Smooth muscle cell (in vitro differentiated cells): ENCODE measurements at regions not wholly inside any gene's neighbourhood (a gene's known extent, or its start where the extent isn't known, plus 50 kb on each side); places are given as distances from the start of the nearest gene placed in this dataset.
A peak's percentile ranks its signal among the peaks of the same experiment; 100 is the strongest.

ENCODE experiments used
- DNase-seq: peaks from one replicate; lab custom pipeline; 2025; ENCODE audit not compliant: unreplicated experiment; lab: John Stamatoyannopoulos, UW
- H2AFZ ChIP-seq: fragments of 200-600 bp; sonication (generic); 2 replicates; pipeline ENCODE4 v1.6.0; 2016; ENCODE audit warnings: antibody characterized with exemption, low read depth, mild to moderate bottlenecking
- H3F3A ChIP-seq: fragments of 200-600 bp; sonication (generic); 2 replicates; pipeline ENCODE4 v1.6.0; 2017; ENCODE audit warnings: antibody characterized with exemption, low read depth
- H3K27ac ChIP-seq: fragments of 200-600 bp; sonication (generic); 2 replicates; pipeline ENCODE4 v1.5.1; 2016; ENCODE audit warnings: low read depth, mild to moderate bottlenecking
- H3K27me3 ChIP-seq: fragments of 200-600 bp; sonication (generic); 2 replicates; pipeline ENCODE4 v1.6.1; 2016; ENCODE audit warnings: low read depth, mild to moderate bottlenecking
- H3K36me3 ChIP-seq: fragments of 200-600 bp; sonication (generic); 2 replicates; pipeline ENCODE4 v1.5.1; 2016; ENCODE audit warnings: low read depth
- H3K4me1 ChIP-seq: fragments of 200-600 bp; sonication (generic); 2 replicates; pipeline ENCODE4 v1.5.1; 2016; ENCODE audit warnings: low read depth
- H3K4me2 ChIP-seq: fragments of 200-600 bp; sonication (generic); 2 replicates; pipeline ENCODE4 v1.6.0; 2016; ENCODE audit warnings: mild to moderate bottlenecking
- H3K4me3 ChIP-seq: fragments of 200-600 bp; sonication (generic); 2 replicates; pipeline ENCODE4 v1.5.1; 2016; ENCODE audit warnings: mild to moderate bottlenecking
- H3K79me2 ChIP-seq: fragments of 200-600 bp; sonication (generic); 2 replicates; pipeline ENCODE4 v1.6.0; 2016; ENCODE audit warnings: low read depth, mild to moderate bottlenecking
- H3K9ac ChIP-seq: fragments of 200-600 bp; sonication (generic); 2 replicates; pipeline ENCODE4 v1.6.0; 2016; ENCODE audit warnings: low read depth
- H3K9me3 ChIP-seq: fragments of 200-600 bp; sonication (generic); replicated peaks from 2 replicates; pipeline ENCODE4 v1.5.1; 2016; ENCODE audit warnings: low read depth
- H4K20me1 ChIP-seq: fragments of 200-600 bp; sonication (generic); 2 replicates; pipeline ENCODE4 v1.6.0; 2016; ENCODE audit warnings: low read depth
- WGBS: methylation state at CpG from one replicate; pipeline ENCODE4 v1.1.7; 2016; ENCODE audit warnings: low lambda C conversion rate; 5-methylcytosine and 5-hydroxymethylcytosine counted together
- TF ChIP-seq, protein P1 (sequence below): fragments of 200-600 bp; sonication (generic); IDR thresholded peaks from 2 replicates; pipeline ENCODE4 v1.5.1; 2017; ENCODE audit warnings: borderline replicate concordance, mild to moderate bottlenecking, antibody characterized with exemption; ENCODE audit not compliant: insufficient read depth, poor library complexity, severe bottlenecking

DNA sequence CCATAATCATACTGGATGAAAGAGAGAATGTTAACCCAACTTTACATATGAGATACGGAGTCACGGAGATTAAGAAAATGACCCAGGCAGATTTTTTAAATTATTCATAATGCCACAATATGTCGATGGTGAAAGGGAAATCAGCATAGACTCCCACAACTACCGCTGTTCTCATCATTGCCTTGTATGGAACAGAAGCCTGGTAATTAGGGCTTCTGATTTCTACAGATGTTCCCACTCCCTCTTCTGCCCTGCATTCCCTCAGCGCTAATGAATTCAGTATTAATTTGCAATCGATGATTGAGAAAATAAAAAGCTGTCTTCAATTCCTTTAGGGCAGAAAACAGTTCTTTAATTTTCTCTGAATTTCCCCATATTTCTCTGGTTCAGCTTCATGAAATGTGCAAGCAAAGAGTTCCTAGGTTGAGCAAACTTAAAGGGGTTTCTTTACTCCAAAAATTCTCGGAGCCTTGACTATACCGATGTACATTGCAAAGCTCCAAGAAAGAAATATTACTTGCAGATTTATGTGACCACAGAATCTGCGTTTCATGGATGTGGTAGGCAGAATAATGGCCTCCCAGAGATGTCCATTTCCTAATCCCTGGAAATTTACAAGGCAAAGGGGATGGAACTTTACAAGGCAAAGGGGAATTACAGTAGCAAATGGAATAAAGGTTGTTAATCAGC lies 134.9 kb upstream of the ZC3H12C start:
- no peak overlapping the region for H3K4me3 ChIP-seq
- no peak overlapping the region for H3K9ac ChIP-seq
- TF ChIP-seq, protein P1, sequence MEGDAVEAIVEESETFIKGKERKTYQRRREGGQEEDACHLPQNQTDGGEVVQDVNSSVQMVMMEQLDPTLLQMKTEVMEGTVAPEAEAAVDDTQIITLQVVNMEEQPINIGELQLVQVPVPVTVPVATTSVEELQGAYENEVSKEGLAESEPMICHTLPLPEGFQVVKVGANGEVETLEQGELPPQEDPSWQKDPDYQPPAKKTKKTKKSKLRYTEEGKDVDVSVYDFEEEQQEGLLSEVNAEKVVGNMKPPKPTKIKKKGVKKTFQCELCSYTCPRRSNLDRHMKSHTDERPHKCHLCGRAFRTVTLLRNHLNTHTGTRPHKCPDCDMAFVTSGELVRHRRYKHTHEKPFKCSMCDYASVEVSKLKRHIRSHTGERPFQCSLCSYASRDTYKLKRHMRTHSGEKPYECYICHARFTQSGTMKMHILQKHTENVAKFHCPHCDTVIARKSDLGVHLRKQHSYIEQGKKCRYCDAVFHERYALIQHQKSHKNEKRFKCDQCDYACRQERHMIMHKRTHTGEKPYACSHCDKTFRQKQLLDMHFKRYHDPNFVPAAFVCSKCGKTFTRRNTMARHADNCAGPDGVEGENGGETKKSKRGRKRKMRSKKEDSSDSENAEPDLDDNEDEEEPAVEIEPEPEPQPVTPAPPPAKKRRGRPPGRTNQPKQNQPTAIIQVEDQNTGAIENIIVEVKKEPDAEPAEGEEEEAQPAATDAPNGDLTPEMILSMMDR, result no peak
- H3K27me3 ChIP-seq, result no peaks in the 10 kb centered on the region
- no peaks in the 10 kb centered on the region for H4K20me1 ChIP-seq
- H3K79me2 ChIP-seq, result no peaks in the 10 kb centered on the region
- no peaks in the 10 kb centered on the region for H3K9me3 ChIP-seq
- no peaks in the 10 kb centered on the region for H3K36me3 ChIP-seq
- H3K4me1 ChIP-seq, result peaks cover 9% of the 10 kb centered on the region
- peak overlapping the region; percentile 46 for H3K4me2 ChIP-seq
- DNase-seq, result no peak
- H2AFZ ChIP-seq, result peak overlapping the region; percentile 20
- peak overlapping the region; percentile 44 for H3K27ac ChIP-seq
- whole genome bisulfite sequencing, result 60% methylated on average over 9 of the region's 9 CpGs
- H3F3A ChIP-seq, result no peaks in the 10 kb centered on the region

- Histone ChIP-seq H4K20me1 (no peaks in the 10 kb centered on the region), H3K27me3 (no peaks in the 10 kb centered on the region), H3K4me3 (no peak overlapping the region), H3K36me3 (no peaks in the 10 kb centered on the region), H3K79me2 (no peaks in the 10 kb centered on the region), H3K4me2 (peak overlapping the region; percentile 46), H3K27ac (peak overlapping the region; percentile 44), H3K9me3 (no peaks in the 10 kb centered on the region), H3F3A (no peaks in the 10 kb centered on the region), H3K9ac (no peak overlapping the region), H2AFZ (peak overlapping the region; percentile 20), H3K4me1 (peaks cover 9% of the 10 kb centered on the region)
- TF ChIP-seq, protein P1, result no peak
- no peak for DNase-seq
- WGBS, result 30% methylated on average over 2 of the region's 2 CpGs
These were observed 134.4 kb upstream of the ZC3H12C start for GRCh38 chr11:109958821-109959166.

DNA sequence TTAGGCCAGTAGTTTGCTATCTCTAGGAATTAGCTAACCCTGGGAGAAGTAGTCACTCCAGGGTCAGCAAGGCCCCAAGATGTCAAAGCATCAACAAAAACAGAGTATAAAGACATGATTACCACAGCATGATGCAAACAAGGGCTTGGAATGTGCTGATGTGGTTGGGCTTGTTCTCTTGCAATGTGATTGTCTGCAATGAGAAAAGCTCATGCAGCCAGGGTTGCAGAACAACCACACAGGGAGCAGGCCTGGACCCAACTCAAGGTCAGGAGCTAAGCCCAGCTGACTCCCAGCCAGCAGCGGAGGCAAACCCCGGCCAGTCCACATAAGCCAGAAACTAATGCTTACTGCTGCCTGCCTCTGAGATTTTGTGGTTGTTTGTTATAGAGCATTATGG lies 132.4 kb upstream of the ZC3H12C start:
- 40% methylated on average over 2 of the region's 2 CpGs for WGBS
- DNase-seq, result no peak
- no peak overlapping the region for H2AFZ ChIP-seq
- H3K79me2 ChIP-seq, result no peaks in the 10 kb centered on the region
- no peak overlapping the region for H3K9ac ChIP-seq
- no peaks in the 10 kb centered on the region for H3K27me3 ChIP-seq
- no peak overlapping the region for H3K4me3 ChIP-seq
- no peaks in the 10 kb centered on the region for H3K36me3 ChIP-seq
- peaks cover 9% of the 10 kb centered on the region for H3K4me1 ChIP-seq
- TF ChIP-seq, protein P1, result no peak
- H3K4me2 ChIP-seq, result no peak overlapping the region
- no peaks in the 10 kb centered on the region for H4K20me1 ChIP-seq
- no peaks in the 10 kb centered on the region for H3F3A ChIP-seq
- H3K27ac ChIP-seq, result no peak overlapping the region
- no peaks in the 10 kb centered on the region for H3K9me3 ChIP-seq

- H3K4me2 ChIP-seq, result no peak overlapping the region
- no peaks in the 10 kb centered on the region for H3F3A ChIP-seq
- H3K9ac ChIP-seq, result no peak overlapping the region
- H3K4me1 ChIP-seq, result peaks cover 9% of the 10 kb centered on the region
- H3K27ac ChIP-seq, result no peak overlapping the region
- no peaks in the 10 kb centered on the region for H4K20me1 ChIP-seq
- WGBS, result 100% methylated on average over 2 of the region's 2 CpGs
- H3K4me3 ChIP-seq, result no peak overlapping the region
- DNase-seq, result no peak
- H3K79me2 ChIP-seq, result no peaks in the 10 kb centered on the region
- H3K9me3 ChIP-seq, result no peaks in the 10 kb centered on the region
- TF ChIP-seq, protein P1, result no peak
- H2AFZ ChIP-seq, result no peak overlapping the region
- H3K36me3 ChIP-seq, result no peaks in the 10 kb centered on the region
- no peaks in the 10 kb centered on the region for H3K27me3 ChIP-seq
These were observed 131.9 kb upstream of the ZC3H12C start for GRCh38 chr11:109961261-109961660.
